Stimulated activated CD4-positive, alpha-beta T cell treated with anti-CD3 and anti-CD28 coated beads, TNF-alpha, amount 100 ng/mL, for 1 hour (primary cell): ENCODE measurements at regions not wholly inside any gene's neighbourhood (a gene's known extent, or its start where the extent isn't known, plus 50 kb on each side); places are given as distances from the start of the nearest gene placed in this dataset.

Source experiments
- DNase-seq, 3 donors: peaks; one replicate each; pipeline ENCODE4 v3.0.0-alpha.2; 2020; ENCODE audit warnings: low read depth in 3 of 3, low spot score in 1 of 3

- no peak for DNase-seq
Observed at GRCh38 chr7:155138204-155138603, 68.1 kb downstream of the HTR5A start.

DNA sequence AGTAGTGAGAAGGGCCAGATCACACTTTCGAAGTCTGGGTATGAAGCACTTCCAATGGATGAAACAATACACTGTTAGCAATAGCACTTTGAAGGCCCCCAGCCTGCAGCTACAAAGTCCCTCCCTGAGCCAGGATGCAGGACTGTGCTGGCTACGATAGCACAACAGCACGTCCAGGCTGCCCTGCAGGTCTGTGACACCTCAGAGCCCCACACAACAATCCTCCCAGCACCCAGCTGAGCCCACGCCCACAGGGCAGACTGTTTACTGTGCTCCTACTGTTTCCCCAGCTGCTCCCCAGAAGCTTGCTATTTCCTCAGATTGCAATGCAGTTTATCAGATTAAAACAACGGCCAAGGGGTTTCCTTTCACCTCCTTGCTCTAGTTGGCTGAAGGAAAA is 71.4 kb downstream of the HTR5A start:
- no peak for DNase-seq

- DNase-seq: no peak
Observed at GRCh38 chr7:155143381-155143780, 73.3 kb downstream of the HTR5A start.

DNA sequence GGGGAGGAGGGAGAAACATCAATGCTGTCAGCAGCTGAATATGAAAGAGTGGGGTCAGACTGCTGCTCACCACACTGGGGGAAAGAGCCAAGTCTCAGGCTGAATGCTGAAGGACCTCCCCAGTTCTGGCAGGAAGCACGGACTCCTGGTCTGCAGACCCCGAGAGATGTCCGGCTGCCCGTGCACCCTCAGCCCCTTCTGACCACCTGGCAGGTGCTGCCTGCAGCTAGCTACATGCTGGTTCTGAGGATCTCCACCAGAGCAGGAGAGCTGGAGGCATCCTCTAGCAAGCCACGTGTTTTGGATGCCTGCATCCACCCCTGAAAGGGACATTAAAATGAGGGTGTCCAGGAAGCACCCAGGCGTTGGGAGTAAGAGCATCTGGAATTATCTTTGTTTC is 74.2 kb downstream of the HTR5A start:
- DNase-seq: no peak

DNA sequence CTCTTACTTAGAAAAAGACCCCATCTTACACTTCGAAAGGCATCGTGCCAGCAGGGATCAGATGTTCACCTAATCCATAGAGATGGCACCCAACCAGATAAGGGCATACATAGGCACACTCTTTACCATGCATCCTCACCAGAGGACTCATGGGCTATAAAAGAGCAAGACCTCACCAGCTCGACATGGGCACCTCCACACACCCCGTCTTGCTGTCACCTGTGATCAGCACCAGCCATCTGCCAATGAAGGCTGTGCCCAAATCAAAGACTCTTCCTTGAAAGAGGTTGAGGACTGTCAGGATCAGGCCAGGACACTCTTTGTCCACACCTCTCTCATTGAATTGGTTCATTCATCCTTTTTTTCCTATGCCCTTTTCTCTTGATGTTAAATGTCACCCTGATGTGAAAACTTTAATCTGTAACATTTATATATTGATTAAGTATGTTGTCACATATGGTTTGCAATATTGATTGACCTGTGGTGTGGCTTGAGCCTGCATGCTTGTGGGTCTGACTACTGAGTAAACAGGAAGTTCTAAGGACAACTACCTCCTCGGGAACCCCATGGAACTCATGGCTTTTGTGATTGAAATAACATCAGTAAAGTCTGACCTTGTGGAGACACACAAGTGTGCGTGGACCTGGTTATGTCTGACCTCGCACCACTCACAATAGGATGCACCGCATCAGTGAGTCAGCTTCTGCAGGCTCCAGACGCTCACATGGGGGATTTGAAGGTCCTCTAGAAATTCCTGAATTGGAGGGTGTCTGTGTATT is 75.5 kb downstream of the HTR5A start:
- no peak for DNase-seq

DNA sequence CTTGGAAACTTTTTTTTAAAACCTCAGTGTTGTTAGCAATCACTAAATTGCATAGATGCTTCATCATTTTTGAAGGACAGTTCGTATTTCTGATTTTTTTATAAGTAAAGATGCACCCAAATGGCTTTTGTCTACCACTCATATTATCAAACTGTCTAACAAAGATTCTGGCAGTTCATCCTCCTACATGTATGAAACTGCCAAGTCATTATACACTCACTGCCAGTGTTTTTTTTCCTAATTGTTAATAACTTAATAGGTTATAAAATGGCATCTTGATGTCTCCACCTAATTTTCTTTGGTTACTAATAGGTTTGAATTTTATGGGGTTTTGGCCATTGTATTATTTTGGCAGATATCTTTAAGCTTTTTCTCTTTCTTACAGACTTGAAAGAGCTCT is 77.0 kb downstream of the HTR5A start:
- no peak for DNase-seq

DNA sequence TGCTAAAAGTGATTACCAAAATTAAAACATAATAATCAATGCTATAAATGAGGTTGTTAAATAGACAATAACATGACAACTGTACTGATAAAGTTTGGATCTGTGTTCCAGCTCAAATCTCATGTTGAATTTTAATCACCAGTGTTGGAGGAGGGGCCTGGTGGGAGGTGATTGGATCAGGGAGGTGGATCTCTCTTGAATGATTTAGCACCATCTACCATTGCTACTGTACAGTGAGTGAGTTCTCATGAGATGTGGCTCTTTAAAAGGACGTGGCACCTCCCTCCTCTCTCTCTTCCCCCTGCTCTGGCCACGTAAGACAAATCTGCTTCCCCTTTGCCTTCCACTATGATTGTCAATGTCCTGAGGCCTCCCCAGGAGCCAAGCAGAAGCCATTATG is 77.5 kb downstream of the HTR5A start:
- DNase-seq: no peak

- no peak for DNase-seq
Observed at GRCh38 chr7:155153676-155154075, 83.6 kb downstream of the HTR5A start.

- no peak for DNase-seq
Observed at GRCh38 chr7:155154586-155154985, 84.5 kb downstream of the HTR5A start.

- no peak for DNase-seq
Observed at GRCh38 chr7:155161690-155162089, 91.6 kb downstream of the HTR5A start.

DNA sequence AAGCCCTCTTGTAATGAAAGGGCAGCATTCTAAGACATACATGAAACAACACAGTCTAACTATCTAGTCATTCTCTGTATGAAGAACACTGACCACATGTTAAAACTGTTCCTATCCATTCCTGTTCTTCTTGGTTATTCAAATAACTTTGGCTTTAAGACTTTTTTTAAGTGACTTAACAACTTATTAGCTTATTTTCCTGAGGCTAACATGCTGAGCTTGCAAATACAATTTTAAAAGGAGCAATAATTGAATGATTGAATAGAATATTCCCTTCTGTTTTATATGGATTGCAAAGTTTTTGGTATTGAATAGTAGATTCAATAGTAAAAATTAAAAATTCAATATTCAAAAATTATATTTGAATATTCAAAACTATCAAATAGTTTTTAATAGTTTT is 92.3 kb downstream of the HTR5A start:
- DNase-seq: no peak

GRCh38 chr7:155163696-155164095 is 93.6 kb downstream of the HTR5A start:
- no peak for DNase-seq

DNA sequence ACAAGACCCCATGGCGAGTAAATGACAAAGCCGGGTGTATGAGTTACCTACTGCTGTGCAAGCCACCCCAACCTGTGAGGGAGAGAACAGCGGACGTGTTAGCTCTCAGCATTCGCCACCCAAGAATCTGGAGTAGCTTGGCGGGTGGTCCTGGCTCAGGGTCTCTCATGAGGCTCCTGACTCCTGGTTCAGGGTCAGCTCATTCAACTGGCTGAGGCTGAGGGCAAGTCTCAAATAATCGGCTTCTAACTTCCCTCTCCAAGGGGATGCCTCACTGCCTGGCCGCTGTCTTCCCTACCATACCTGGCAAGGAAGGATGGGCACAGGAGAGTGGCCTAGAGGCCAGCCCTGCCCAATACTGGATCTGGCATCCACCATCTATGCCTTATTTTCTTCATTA is 94.2 kb downstream of the HTR5A start:
- no peak for DNase-seq

DNA sequence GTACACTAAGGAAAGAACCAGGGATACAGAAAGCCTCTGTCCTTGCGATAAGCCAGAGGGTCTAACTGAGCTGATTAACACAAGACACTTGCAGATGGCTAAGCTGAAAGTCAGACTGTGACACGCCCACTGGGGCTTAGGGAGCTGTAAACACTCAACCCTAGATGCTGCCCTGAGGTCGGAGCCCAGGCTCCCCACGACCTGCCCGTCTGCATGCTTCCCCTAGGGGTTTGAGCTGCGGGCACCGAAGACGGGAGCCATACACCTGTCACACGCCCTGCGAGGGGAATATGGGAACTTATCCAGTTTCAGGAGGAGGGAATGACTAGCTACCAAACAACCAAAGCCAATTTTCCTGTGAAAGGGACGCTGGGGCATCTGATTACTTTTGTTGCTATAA is 96.0 kb downstream of the HTR5A start:
- no peak for DNase-seq

GRCh38 chr7:155166673-155167370 is 96.7 kb downstream of the HTR5A start:
- no peak for DNase-seq

- DNase-seq: no peak
Observed at GRCh38 chr7:155167706-155168365, 97.7 kb downstream of the HTR5A start.

DNA sequence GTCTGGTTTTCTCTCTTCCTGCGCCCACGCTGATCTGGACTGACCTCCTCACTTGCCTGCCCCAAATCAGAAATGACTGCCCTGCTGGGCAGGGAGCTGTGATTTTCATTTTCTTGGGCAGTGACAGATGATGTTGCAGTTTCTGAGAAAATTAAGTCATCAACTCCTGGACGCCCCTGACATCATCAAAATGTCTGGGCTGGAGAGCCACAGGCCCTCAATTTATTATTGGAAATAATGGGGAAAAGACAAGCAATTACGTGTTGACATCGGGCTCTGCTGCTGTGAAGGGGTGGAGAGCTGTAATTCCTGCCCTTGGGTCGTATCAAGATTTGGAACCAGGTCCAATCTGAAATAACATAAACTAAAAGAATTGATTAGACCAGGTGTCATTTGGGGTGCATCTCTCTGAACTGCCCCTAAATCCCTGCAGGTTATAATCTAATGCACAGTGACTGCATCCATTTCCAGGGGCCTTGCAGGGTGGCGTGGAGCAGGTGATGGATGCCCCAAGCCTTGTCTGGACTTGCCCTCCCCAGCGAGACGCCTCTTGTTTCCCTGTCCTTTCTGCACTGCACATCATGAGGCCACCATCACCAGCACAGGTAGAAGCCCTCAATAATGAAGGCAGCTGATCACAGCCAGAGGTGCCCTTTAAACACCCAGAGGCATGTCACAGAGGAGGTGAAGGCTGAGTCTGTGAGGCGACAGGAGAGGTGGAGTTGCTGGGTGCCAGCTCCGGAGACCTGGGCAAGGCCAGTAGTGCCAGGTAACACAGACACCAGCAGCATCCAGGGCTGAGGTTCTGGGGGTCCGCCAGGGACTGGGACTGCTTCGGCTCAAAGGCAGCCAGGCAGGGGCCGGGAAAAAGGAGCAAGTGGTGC is 98.7 kb downstream of the HTR5A start:
- DNase-seq: no peak

DNA sequence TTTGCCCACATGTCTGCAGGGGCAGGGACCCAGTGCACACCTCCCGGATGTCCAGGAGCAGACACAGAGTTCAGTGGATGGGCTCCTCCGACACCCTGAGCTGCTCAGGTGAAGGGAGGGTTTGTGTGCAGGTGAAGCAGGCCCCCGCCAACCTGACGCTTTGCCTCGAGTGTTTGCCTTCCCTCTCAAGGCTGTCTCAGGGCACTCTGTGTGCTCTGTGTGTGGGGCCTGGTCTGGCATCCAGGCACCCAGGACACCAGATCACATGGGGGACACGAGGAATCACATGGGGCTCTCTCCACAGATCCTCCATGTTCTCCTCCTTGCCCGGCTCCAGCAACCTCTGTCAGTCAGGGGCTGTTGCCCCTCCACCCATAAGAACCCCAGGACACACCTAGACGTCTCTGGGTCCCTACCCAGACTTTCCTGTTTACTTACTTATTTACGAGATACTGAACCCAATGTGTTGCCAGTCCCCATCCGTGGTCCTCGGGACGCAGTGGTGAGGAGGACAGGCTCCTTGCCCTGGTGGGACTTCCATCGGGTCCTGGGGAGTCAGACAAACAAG is 99.5 kb downstream of the HTR5A start:
- DNase-seq: no peak

DNA sequence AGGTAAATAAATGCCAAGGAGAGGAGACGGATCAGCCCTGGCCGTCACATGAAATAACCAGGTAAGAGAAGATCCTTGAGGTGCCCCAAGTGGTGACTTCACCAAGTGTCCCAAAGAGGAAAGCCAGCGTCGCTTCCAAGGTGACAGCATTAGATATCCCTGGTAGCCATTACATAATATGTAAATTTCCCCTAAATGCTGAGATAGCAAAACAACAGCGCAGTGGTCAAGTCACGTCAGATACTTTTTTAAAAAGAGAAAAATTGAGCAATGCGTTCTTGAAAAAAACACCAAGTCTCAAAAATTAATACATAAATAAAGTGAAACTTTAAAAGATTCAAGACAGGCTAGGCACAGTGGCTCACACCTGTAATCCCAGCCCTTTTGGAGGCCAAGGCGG is 100.2 kb downstream of the HTR5A start:
- DNase-seq: no peak

DNA sequence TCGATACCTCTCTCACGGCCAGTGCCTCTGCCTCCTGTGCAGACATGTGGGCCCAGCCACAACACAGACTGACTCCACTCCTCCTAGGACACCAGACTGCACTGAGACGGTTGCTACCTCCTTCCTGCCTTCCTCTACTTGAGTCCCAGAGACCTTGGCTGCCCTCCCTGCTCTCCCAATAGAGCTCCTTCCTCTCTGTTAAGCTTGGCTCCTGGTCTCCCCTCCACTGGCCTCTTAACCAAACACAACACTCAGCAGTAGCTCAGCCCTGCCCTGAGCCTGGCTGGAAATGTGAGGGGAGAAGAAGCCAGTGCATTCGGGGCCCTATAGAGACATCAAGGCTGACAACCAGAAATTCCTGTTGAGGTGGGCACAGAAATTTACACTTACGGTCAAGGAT is 102.0 kb downstream of the HTR5A start:
- no peak for DNase-seq

GRCh38 chr7:155173905-155174304 is 103.8 kb downstream of the HTR5A start:
- no peak for DNase-seq
